ENCODE measurements at regions not wholly inside any gene's neighbourhood (a gene's known extent, or its start where the extent isn't known, plus 50 kb on each side); places are given as distances from the start of the nearest gene placed in this dataset.

- TF ChIP-seq CTCF (IDR thresholded peaks at IDR 0.05; ENCODE audit: low read length), result no peak
- TF ChIP-seq EZH2phosphoT487 (IDR thresholded peaks at IDR 0.05; ENCODE audit: low read length), result no peak
- TF ChIP-seq EZH2 (optimal IDR thresholded peaks at IDR 0.05; ENCODE audit: low read depth, low read length), result no peak
- Histone ChIP-seq H3K9me3 (replicated peaks; ENCODE audit: insufficient read depth, low read length) (no peaks in the 10 kb centered on the region), H3K9me2 (replicated peaks; ENCODE audit: insufficient read depth, low read length) (no peaks in the 10 kb centered on the region), H3F3A (ENCODE audit: insufficient read depth, low read length) (no peaks in the 10 kb centered on the region), H4K20me1 (ENCODE audit: insufficient read depth, low read length) (no peaks in the 10 kb centered on the region), H2AFZ (ENCODE audit: low read length) (peak overlapping the region; percentile 27; the same call in 1 of the 2 replicates), H3K4me3 (ENCODE audit: low read length) (no peak overlapping the region), H3K27me3 (replicated peaks; ENCODE audit: insufficient read depth, low read length) (no peaks in the 10 kb centered on the region), H3K4me2 (ENCODE audit: low read depth, low read length) (peak overlapping the region; percentile 25; the same call in 1 of the 2 replicates), H3K4me1 (ENCODE audit: low read length) (no peaks in the 10 kb centered on the region), H3K9ac (ENCODE audit: low read length) (no peak overlapping the region), H3K27ac (ENCODE audit: low read length) (no peak overlapping the region), H3K79me2 (ENCODE audit: low read length) (no peaks in the 10 kb centered on the region), H3K36me3 (replicated peaks; ENCODE audit: insufficient read depth, low read length) (no peaks in the 10 kb centered on the region)
- no peak for DNase-seq
These were observed 57.4 kb upstream of the BAIAP2L1 start for GRCh38 chr7:98458090-98458875.

- DNase-seq, result no peak
- TF ChIP-seq EZH2 (optimal IDR thresholded peaks at IDR 0.05; ENCODE audit: low read depth, low read length), result no peak
- no peak for TF ChIP-seq EZH2phosphoT487 (IDR thresholded peaks at IDR 0.05; ENCODE audit: low read length)
- Histone ChIP-seq H3K4me2 (ENCODE audit: low read depth, low read length) (no peak overlapping the region), H2AFZ (ENCODE audit: low read length) (no peak overlapping the region), H3F3A (ENCODE audit: insufficient read depth, low read length) (no peaks in the 10 kb centered on the region), H3K9me2 (replicated peaks; ENCODE audit: insufficient read depth, low read length) (no peaks in the 10 kb centered on the region), H3K4me1 (ENCODE audit: low read length) (no peaks in the 10 kb centered on the region), H3K79me2 (ENCODE audit: low read length) (no peaks in the 10 kb centered on the region), H3K9ac (ENCODE audit: low read length) (no peak overlapping the region), H4K20me1 (ENCODE audit: insufficient read depth, low read length) (no peaks in the 10 kb centered on the region), H3K27ac (ENCODE audit: low read length) (no peak overlapping the region), H3K9me3 (replicated peaks; ENCODE audit: insufficient read depth, low read length) (no peaks in the 10 kb centered on the region), H3K4me3 (ENCODE audit: low read length) (no peak overlapping the region), H3K27me3 (replicated peaks; ENCODE audit: insufficient read depth, low read length) (no peaks in the 10 kb centered on the region), H3K36me3 (replicated peaks; ENCODE audit: insufficient read depth, low read length) (no peaks in the 10 kb centered on the region)
These were observed 56.0 kb upstream of the BAIAP2L1 start for GRCh38 chr7:98456866-98457265.

GRCh38 chr7:98452791-98453190, 51.9 kb upstream of the BAIAP2L1 start:
- Histone ChIP-seq H3K9me2 (replicated peaks; ENCODE audit: insufficient read depth, low read length) (no peaks in the 10 kb centered on the region), H3K9ac (ENCODE audit: low read length) (no peak overlapping the region), H3K4me1 (ENCODE audit: low read length) (no peaks in the 10 kb centered on the region), H3F3A (ENCODE audit: insufficient read depth, low read length) (no peaks in the 10 kb centered on the region), H2AFZ (ENCODE audit: low read length) (no peak overlapping the region), H3K4me2 (ENCODE audit: low read depth, low read length) (no peak overlapping the region), H3K79me2 (ENCODE audit: low read length) (no peaks in the 10 kb centered on the region), H3K4me3 (ENCODE audit: low read length) (no peak overlapping the region), H4K20me1 (ENCODE audit: insufficient read depth, low read length) (no peaks in the 10 kb centered on the region), H3K27ac (ENCODE audit: low read length) (no peak overlapping the region), H3K27me3 (replicated peaks; ENCODE audit: insufficient read depth, low read length) (no peaks in the 10 kb centered on the region), H3K36me3 (replicated peaks; ENCODE audit: insufficient read depth, low read length) (no peaks in the 10 kb centered on the region), H3K9me3 (replicated peaks; ENCODE audit: insufficient read depth, low read length) (no peaks in the 10 kb centered on the region)
- TF ChIP-seq EZH2 (optimal IDR thresholded peaks at IDR 0.05; ENCODE audit: low read depth, low read length) (no peak), CTCF (IDR thresholded peaks at IDR 0.05; ENCODE audit: low read length) (no peak), EZH2phosphoT487 (IDR thresholded peaks at IDR 0.05; ENCODE audit: low read length) (no peak)
- no peak for DNase-seq

Measured in MM.1S (cell line).